Esophagus (tissue), 2 donors: ENCODE measurements at regions not wholly inside any gene's neighbourhood (a gene's known extent, or its start where the extent isn't known, plus 50 kb on each side); places are given as distances from the start of the nearest gene placed in this dataset.
A peak's percentile ranks its signal among the peaks of the same experiment; 100 is the strongest.

Experiments
- H3K27ac ChIP-seq, 2 donors: one replicate each; pipeline ENCODE4 v1.5.1; 2013; ENCODE audit warnings: low read depth in 2 of 2, mild to moderate bottlenecking in 2 of 2, inconsistent platforms in 1 of 2, low read length in 1 of 2, moderate library complexity in 1 of 2
- H3K27me3 ChIP-seq, 2 donors: one replicate each; pipeline ENCODE4 v1.6.1; 2013; ENCODE audit warnings: low read length in 2 of 2, control low read depth in 1 of 2, mild to moderate bottlenecking in 1 of 2; ENCODE audit not compliant: insufficient read depth in 2 of 2, control insufficient read depth in 1 of 2
- H3K36me3 ChIP-seq, 2 donors: one replicate each; pipeline ENCODE4 v1.6.1; 2013; ENCODE audit warnings: low read length in 1 of 2; ENCODE audit not compliant: control insufficient read depth in 2 of 2, insufficient read depth in 2 of 2
- H3K4me1 ChIP-seq, 2 donors: one replicate each; pipeline ENCODE4 v1.6.1; 2013; ENCODE audit warnings: low read length in 1 of 2; ENCODE audit not compliant: control insufficient read depth in 2 of 2, insufficient read depth in 2 of 2
- H3K4me3 ChIP-seq, 2 donors: one replicate each; pipeline ENCODE4 v1.5.1; 2013; ENCODE audit warnings: low read length in 2 of 2, mild to moderate bottlenecking in 2 of 2, low read depth in 1 of 2, moderate library complexity in 1 of 2
- H3K9me3 ChIP-seq, 2 donors: one replicate each; pipeline ENCODE4 v1.6.1; 2013; ENCODE audit warnings: mild to moderate bottlenecking in 2 of 2, low read depth in 1 of 2, low read length in 1 of 2, moderate library complexity in 1 of 2; ENCODE audit not compliant: control insufficient read depth in 2 of 2, insufficient read depth in 1 of 2
- WGBS, 2 donors: extraction: QIAGEN DNeasy Blood & Tissue Kit; methylation state at CpG; one replicate each; pipeline ENCODE4 v1.1.7; 2013; 5-methylcytosine and 5-hydroxymethylcytosine counted together
- donor health status: healthy with polysubstance abuse.
- donor health status: Bipolar disorder and iron deficiency.

DNA sequence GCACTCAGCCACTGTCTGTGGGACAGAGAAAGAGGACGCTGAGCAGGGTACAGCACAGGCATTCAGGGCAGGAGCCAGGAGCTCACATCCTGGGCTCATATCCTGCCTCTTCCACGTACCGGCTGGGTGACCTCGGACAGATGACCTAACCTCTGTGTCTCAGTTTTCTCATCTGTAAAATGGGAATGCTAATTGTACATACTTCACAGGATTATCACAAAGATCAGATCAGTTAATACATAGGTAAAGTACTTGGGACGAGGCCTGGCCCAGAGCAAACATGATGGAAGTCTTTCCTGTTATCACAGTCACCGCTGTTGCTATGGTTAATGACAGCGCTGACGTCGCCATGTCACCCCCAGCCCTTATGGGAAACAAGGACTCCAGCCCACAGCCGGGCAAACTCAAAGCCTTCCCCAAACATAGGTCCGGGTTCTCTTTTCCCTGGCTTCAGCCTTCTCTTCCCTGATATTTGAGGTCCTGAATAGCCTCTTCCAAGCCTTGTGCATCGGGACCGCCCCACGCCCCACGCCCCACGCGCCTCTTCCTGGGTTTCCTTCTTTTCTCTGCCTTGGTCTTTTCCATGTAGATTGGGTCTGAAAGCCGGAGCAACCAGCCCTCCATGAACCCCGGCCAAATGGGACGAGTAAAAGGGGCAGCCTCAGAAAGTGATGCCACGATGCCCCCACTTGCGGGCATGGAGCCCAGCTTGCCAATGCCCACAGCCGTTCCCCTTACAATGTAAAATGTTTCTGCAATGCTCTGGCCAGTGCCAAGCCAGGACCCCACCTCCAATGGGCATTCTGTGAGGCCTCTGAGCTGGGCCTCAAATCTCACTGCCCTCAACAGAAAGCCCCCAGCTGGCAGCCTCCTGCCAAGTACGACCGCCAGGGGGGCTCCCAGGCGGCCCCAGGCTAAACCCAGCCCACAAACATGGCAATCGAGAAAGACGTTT, 125.4 kb downstream of the RFLNA start:
- no peak overlapping the region for H3K4me3 ChIP-seq
- no peaks in the 10 kb centered on the region for H3K9me3 ChIP-seq
- peak overlapping the region; percentile 69 to 92 for H3K27ac ChIP-seq
- H3K36me3 ChIP-seq: peaks cover 8 to 31% of the 10 kb centered on the region in 2 donors
- H3K27me3 ChIP-seq: no peaks in the 10 kb centered on the region
- peaks cover 2 to 15% of the 10 kb centered on the region in 2 donors for H3K4me1 ChIP-seq
- WGBS, 2 donors: 87 to 92% methylated on average over 28 of the region's 28 CpGs

DNA sequence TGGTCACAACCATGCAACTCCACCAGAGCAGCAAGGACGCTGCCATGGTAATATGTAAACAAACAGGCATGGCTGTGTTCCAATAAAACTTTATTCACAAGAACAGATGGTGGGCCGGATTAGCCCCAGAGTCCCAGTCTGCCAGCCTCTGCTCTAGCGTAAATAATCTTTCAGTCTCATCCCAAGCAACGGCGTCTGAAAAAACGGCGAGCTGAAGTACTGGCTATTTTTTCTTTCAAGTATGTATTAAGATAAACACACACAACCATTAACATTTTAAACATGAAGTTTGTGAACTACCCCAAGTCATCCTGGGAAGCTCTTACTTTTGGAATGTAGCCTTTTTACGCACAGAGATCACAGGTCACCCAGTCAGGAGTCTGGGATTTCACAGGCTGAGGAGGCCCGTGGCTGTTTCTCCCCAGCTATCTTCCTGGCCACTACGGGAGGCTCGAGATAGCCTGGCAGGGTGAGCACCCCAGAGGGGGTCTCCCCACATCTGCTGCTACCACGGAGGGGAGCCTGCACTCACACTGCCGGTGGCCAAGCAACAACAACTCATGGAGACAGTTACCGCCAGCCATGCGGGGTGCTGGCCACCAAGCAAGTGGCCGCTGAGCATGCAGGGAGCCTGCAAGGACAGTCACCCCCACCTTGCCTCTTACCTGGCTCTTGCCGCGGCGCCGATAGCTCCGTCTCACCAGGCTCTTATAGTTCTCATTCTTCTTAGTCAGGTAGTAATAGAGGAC, 124.6 kb downstream of the RFLNA start:
- Histone ChIP-seq H3K9me3 (no peaks in the 10 kb centered on the region), H3K4me1 (peaks cover 2 to 15% of the 10 kb centered on the region in 2 donors), H3K27me3 (no peaks in the 10 kb centered on the region), H3K27ac (peak overlapping the region in 1 of 2 donors; percentile 44), H3K4me3 (no peak overlapping the region), H3K36me3 (peaks cover 8 to 34% of the 10 kb centered on the region in 2 donors)
- 87 to 90% methylated on average over 21 of the region's 21 CpGs for WGBS, 2 donors

DNA sequence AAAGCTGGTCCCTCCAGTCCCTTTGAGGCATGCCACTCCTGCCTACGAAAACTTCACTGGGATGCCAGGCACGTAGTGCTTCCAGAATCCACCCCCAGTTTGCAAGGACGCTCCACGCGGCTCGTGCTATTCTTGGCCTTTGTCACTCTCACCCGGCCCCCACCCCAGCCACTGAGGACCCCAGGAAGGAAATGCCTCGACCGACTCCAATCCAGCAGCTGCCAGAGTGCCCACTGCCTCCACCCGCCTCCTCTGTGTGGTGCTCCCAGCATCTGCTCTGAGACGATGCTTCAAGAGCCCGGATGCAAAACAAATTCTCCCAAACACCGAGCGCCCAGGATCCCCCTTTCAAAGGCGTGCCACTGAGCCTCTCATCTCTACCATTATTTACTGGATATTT, 123.9 kb downstream of the RFLNA start:
- Histone ChIP-seq H3K4me1 (peaks cover 4 to 15% of the 10 kb centered on the region in 2 donors), H3K9me3 (no peaks in the 10 kb centered on the region), H3K27ac (no peak overlapping the region), H3K4me3 (no peak overlapping the region), H3K27me3 (no peaks in the 10 kb centered on the region), H3K36me3 (peaks cover 8 to 37% of the 10 kb centered on the region in 2 donors)
- 80 to 90% methylated on average over 15 of the region's 15 CpGs for WGBS, 2 donors

DNA sequence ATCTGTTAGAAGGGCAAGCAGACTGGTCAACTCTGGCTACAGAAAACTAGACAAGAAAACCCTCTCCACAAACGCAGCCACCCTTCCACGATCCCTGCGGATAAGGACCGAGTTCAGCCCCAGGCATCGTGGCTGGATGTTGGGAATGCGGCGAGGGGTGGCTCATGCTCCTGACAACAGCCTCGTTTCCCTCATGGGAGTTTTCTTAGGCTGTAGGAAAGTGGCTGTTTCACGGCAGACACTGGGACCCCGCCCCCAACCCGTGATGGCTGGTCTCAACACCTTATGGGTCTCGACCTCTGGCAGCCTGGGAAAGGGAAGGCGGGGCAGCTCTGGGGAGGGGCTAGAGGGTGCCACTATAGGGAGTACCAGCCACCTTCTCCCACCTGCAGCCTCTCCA, 123.3 kb downstream of the RFLNA start:
- Histone ChIP-seq H3K4me1 (peaks cover 5 to 11% of the 10 kb centered on the region in 2 donors), H3K27ac (no peak overlapping the region), H3K4me3 (no peak overlapping the region), H3K36me3 (peaks cover 8 to 41% of the 10 kb centered on the region in 2 donors), H3K27me3 (no peaks in the 10 kb centered on the region), H3K9me3 (no peaks in the 10 kb centered on the region)
- WGBS, 2 donors: 88 to 93% methylated on average over 13 of the region's 13 CpGs

DNA sequence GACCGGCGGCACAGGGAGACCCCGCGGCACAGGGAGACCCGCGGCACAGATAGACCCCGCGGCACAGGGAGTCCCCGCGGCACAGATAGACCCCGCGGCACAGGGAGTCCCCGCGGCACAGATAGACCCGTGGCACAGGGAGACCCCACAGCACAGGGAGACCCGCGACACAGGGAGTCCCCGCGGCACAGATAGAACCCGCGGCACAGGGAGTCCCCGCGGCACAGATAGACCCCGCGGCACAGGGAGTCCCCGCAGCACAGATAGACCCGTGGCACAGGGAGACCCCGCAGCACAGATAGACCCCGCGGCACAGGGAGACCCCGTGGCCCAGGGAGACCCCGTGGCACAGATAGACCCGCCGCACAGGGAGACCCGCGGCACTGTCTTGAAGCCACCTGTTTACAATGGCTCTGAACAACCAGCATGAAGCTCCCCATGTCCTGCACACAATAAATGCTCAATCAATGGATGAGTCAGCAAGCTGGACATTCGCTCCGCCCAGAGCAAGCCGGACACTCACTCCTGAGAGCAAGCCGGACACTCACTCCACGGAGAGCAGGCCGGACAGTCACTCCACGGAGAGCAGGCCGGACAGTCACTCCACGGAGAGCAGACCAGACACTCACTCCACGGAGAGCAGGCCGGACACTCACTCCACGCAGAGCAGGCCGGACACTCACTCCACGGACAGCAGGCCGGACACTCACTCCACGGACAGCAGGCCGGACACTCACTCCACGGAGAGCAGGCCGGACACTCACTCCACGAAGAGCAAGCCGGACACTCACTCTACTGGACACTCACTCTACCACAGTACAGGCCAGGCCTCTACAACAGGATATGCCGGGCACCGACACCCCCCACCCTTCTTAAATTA, 121.9 kb downstream of the RFLNA start:
- H3K27ac ChIP-seq: peak overlapping the region in 1 of 2 donors; percentile 17
- 93% methylated on average over 58 to 59 of the region's 59 CpGs for WGBS, 2 donors
- H3K36me3 ChIP-seq: peaks cover 8 to 51% of the 10 kb centered on the region in 2 donors
- H3K4me3 ChIP-seq: no peak overlapping the region
- no peaks in the 10 kb centered on the region for H3K27me3 ChIP-seq
- H3K4me1 ChIP-seq: peaks cover 3 to 5% of the 10 kb centered on the region in 2 donors
- no peaks in the 10 kb centered on the region for H3K9me3 ChIP-seq

DNA sequence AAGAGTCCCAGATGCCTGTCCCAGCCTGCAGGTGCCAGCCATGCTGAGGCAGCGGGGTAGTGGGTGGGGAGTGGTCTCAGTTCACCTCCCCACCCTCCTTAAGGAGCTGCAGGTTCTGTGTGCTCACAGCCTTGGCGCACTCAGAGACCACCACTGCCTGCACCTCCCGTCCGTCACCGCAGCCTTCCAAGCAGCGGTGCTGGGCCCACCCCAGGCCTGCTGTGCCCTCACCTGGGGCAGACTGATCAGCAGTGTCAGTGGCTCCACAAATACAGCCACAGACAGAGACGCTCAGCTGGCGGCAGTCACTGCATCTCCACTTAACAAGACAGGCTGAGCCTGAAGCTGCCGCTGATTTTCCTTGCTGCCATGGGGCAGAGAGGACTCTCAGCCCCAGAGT, 120.2 kb downstream of the RFLNA start:
- no peak overlapping the region for H3K4me3 ChIP-seq
- WGBS, 2 donors: 90 to 93% methylated on average over 9 of the region's 9 CpGs
- H3K4me1 ChIP-seq: peaks cover 3 to 14% of the 10 kb centered on the region in 2 donors
- H3K27ac ChIP-seq: peak overlapping the region in 1 of 2 donors; percentile 19
- H3K9me3 ChIP-seq: no peaks in the 10 kb centered on the region
- peaks cover 6 to 50% of the 10 kb centered on the region in 2 donors for H3K36me3 ChIP-seq
- no peaks in the 10 kb centered on the region for H3K27me3 ChIP-seq

DNA sequence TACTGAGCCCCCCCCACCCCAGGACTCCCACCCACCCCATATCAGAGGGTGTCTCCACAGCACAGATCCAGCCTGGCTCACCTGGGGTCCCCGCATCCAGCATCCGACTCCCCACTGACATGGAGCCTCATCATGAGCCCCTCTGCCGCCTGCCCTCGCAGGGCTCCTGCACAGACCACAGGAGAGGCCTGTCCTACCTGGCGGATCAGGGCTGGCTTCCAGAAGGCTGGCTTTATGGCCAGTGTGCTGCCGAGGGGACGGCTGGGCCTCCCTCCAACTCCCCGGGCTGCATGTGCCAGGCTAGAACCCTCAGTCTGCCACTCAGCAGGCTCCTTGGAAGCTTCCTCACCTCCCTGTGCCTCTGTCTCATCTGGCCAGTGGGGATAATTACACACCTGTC, 119.0 kb downstream of the RFLNA start:
- no peak overlapping the region for H3K27ac ChIP-seq
- 78 to 87% methylated on average over 8 of the region's 8 CpGs for WGBS, 2 donors
- H3K36me3 ChIP-seq: peaks cover 0 to 49% of the 10 kb centered on the region in 2 donors

DNA sequence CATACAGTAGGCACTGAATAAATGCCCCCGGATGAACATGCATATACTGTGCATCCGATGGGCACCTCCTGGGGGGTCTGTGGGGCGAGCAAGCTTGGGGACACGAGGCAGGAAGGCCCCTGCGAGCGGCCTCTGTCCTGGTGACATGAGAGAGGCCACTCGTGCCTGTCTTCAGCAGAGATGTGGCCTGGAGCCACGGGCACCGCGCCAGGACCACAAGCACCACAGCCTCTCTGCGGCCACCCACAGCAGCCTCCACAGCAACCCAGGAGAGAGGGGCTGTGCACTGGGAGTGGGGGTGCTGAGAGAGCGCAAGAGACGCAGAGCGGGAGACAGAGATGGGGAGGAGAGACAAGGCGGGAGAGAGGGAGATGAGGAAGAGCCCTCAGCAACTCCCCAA, 118.5 kb downstream of the RFLNA start:
- H3K4me1 ChIP-seq: peaks cover 3 to 17% of the 10 kb centered on the region in 2 donors
- H3K27me3 ChIP-seq: no peaks in the 10 kb centered on the region
- H3K9me3 ChIP-seq: no peaks in the 10 kb centered on the region
- no peak overlapping the region for H3K4me3 ChIP-seq
- H3K36me3 ChIP-seq: peaks cover 0 to 49% of the 10 kb centered on the region in 2 donors
- peak overlapping the region in 1 of 2 donors; percentile 20 for H3K27ac ChIP-seq
- WGBS, 2 donors: 68 to 78% methylated on average over 15 of the region's 15 CpGs

More for the DNA sequence above, 119.0 kb downstream of the RFLNA start:
- H3K27me3 ChIP-seq: no peaks in the 10 kb centered on the region
- H3K4me3 ChIP-seq: no peak overlapping the region
- peaks cover 3 to 17% of the 10 kb centered on the region in 2 donors for H3K4me1 ChIP-seq
- H3K9me3 ChIP-seq: no peaks in the 10 kb centered on the region

DNA sequence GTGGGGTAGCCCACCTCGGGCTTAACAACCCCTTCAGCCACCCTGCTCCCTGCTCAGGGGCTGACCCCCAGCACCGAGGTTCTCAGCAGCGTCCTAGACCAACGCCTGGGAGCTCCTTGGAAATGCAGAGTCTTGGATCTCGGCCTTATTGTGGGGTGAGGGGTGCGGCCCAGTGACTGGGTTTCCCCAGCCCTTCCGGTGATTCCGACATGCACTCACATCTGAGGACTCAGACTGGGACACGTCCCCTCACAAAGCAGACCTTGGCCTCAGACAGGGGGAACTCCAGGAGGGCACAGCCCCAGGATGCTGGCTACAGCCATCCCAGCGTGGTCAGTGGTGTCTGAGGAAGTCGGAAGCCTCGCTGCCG, 117.7 kb downstream of the RFLNA start:
- H3K36me3 ChIP-seq: peaks cover 0 to 49% of the 10 kb centered on the region in 2 donors
- H3K4me3 ChIP-seq: no peak overlapping the region
- peak overlapping the region; percentile 24 to 62 for H3K27ac ChIP-seq
- peaks cover 3 to 17% of the 10 kb centered on the region in 2 donors for H3K4me1 ChIP-seq
- 67 to 75% methylated on average over 13 of the region's 13 CpGs for WGBS, 2 donors
- no peaks in the 10 kb centered on the region for H3K9me3 ChIP-seq
- no peaks in the 10 kb centered on the region for H3K27me3 ChIP-seq
